H9 (cell line): ENCODE measurements at regions not wholly inside any gene's neighbourhood (a gene's known extent, or its start where the extent isn't known, plus 50 kb on each side); places are given as distances from the start of the nearest gene placed in this dataset.

Experiments
- DNase-seq: peaks from one replicate; pipeline ENCODE4 v3.0.0-alpha.2; 2017
- H2AFZ ChIP-seq: one replicate; pipeline ENCODE4 v1.6.1; 2013; ENCODE audit warnings: mild to moderate bottlenecking, low read length, control low read depth, moderate library complexity
- H2AK5ac ChIP-seq: 2 replicates; pipeline ENCODE4 v1.6.1; 2013; ENCODE audit warnings: low read length, control low read depth, mixed read lengths; ENCODE audit not compliant: insufficient read length
- H2BK120ac ChIP-seq: one replicate; pipeline ENCODE4 v1.6.1; 2013; ENCODE audit warnings: low read depth, mild to moderate bottlenecking, low read length, control low read depth, inconsistent platforms; ENCODE audit not compliant: poor library complexity, severe bottlenecking
- H2BK12ac ChIP-seq: 2 replicates; pipeline ENCODE4 v1.6.1; 2013; ENCODE audit warnings: low read length, control low read depth, mixed read lengths, low read depth; ENCODE audit not compliant: insufficient read length
- H2BK15ac ChIP-seq: 2 replicates; pipeline ENCODE4 v1.6.1; 2013; ENCODE audit warnings: low read depth, low read length, control low read depth
- H2BK20ac ChIP-seq: one replicate; pipeline ENCODE4 v1.6.1; 2013; ENCODE audit warnings: low read depth, mild to moderate bottlenecking, low read length, control low read depth, inconsistent platforms; ENCODE audit not compliant: poor library complexity, severe bottlenecking
- H2BK5ac ChIP-seq: 2 replicates; pipeline ENCODE4 v1.6.1; 2013; ENCODE audit warnings: low read length, control low read depth, mixed read lengths; ENCODE audit not compliant: insufficient read length
- H3K14ac ChIP-seq: 2 replicates; pipeline ENCODE4 v1.6.1; 2013; ENCODE audit warnings: low read length, control low read depth; ENCODE audit not compliant: insufficient read depth
- H3K18ac ChIP-seq: 2 replicates; pipeline ENCODE4 v1.6.1; 2013; ENCODE audit warnings: low read depth, mild to moderate bottlenecking, mixed read lengths, low read length, control low read depth; ENCODE audit not compliant: insufficient read length
- H3K23ac ChIP-seq: 2 replicates; pipeline ENCODE4 v1.6.1; 2013; ENCODE audit warnings: low read length, control low read depth, mixed read lengths, low read depth; ENCODE audit not compliant: insufficient read length
- H3K23me2 ChIP-seq: 2 replicates; pipeline ENCODE4 v1.6.1; 2013; ENCODE audit warnings: low read depth, mild to moderate bottlenecking, mixed read lengths, low read length, control low read depth; ENCODE audit not compliant: insufficient read length, poor library complexity, severe bottlenecking
- H3K27ac ChIP-seq: 2 replicates; pipeline ENCODE4 v1.5.1; 2013; ENCODE audit warnings: low read length, control low read depth, mixed read lengths, low read depth; ENCODE audit not compliant: insufficient read length
- H3K27me3 ChIP-seq: 2 replicates; pipeline ENCODE4 v1.6.1; 2013; ENCODE audit warnings: low read length, control low read depth, inconsistent platforms; ENCODE audit not compliant: insufficient read depth
- H3K4ac ChIP-seq: 2 replicates; pipeline ENCODE4 v1.6.1; 2013; ENCODE audit warnings: low read depth, mild to moderate bottlenecking, control low read depth, inconsistent platforms, low read length, moderate library complexity
- H3K4me1 ChIP-seq: 2 replicates; pipeline ENCODE4 v1.6.1; 2013; ENCODE audit warnings: low read length, control low read depth, inconsistent platforms; ENCODE audit not compliant: insufficient read depth
- H3K4me2 ChIP-seq: 2 replicates; pipeline ENCODE4 v1.6.1; 2013; ENCODE audit warnings: low read length, control low read depth, mixed read lengths; ENCODE audit not compliant: insufficient read length, insufficient read depth
- H3K56ac ChIP-seq: 2 replicates; pipeline ENCODE4 v1.6.1; 2013; ENCODE audit warnings: low read depth, mild to moderate bottlenecking, mixed read lengths, low read length, control low read depth; ENCODE audit not compliant: insufficient read length
- H3K79me1 ChIP-seq: 2 replicates; pipeline ENCODE4 v1.6.1; 2013; ENCODE audit warnings: low read depth, mild to moderate bottlenecking, moderate library complexity, low read length, control low read depth, inconsistent platforms; ENCODE audit not compliant: insufficient read depth, poor library complexity, severe bottlenecking
- H3K79me2 ChIP-seq: 2 replicates; pipeline ENCODE4 v1.6.1; 2013; ENCODE audit warnings: low read length, control low read depth, inconsistent platforms; ENCODE audit not compliant: insufficient read depth
- H3K9ac ChIP-seq: 2 replicates; pipeline ENCODE4 v1.6.1; 2013; ENCODE audit warnings: low read length, control low read depth, mixed read lengths; ENCODE audit not compliant: insufficient read length; ENCODE audit errors: extremely low read depth
- H3K9me3 ChIP-seq: one replicate; pipeline ENCODE4 v1.6.1; 2013; ENCODE audit warnings: low read depth, low read length, inconsistent platforms; ENCODE audit not compliant: control insufficient read depth
- H3T11ph ChIP-seq: one replicate; pipeline ENCODE4 v1.6.1; 2013; ENCODE audit warnings: mild to moderate bottlenecking, low read length, control low read depth, inconsistent platforms
- H4K20me1 ChIP-seq: one replicate; pipeline ENCODE4 v1.6.1; 2013; ENCODE audit not compliant: control insufficient read depth, insufficient read length, insufficient read depth
- H4K5ac ChIP-seq: 2 replicates; pipeline ENCODE4 v1.6.1; 2013; ENCODE audit warnings: low read depth, mild to moderate bottlenecking, mixed read lengths, low read length, control low read depth; ENCODE audit not compliant: insufficient read length
- H4K8ac ChIP-seq: replicated peaks from 2 replicates; pipeline ENCODE4 v1.6.1; 2013; ENCODE audit warnings: low read length, control low read depth, mixed read lengths, low read depth; ENCODE audit not compliant: insufficient read length
- H4K91ac ChIP-seq: 2 replicates; pipeline ENCODE4 v1.6.1; 2013; ENCODE audit warnings: low read depth, mild to moderate bottlenecking, moderate library complexity, mixed read lengths, low read length, control low read depth; ENCODE audit not compliant: insufficient read length
- H3K27ac Mint-ChIP-seq, 3 experiments: 2 replicates in 2 of 3; 3 replicates in 1 of 3; pipeline ENCODE4 v1.8.0; 2020 to 2021; ENCODE audit warnings: mixed read lengths in 3 of 3, mild to moderate bottlenecking in 1 of 3, moderate library complexity in 1 of 3
- H3K27me3 Mint-ChIP-seq: 2 replicates; pipeline ENCODE4 v1.8.0; 2021; ENCODE audit warnings: low read depth, mild to moderate bottlenecking, moderate library complexity, mixed read lengths
- H3K36me3 Mint-ChIP-seq, 3 experiments: 2 replicates in 2 of 3; 3 replicates in 1 of 3; pipeline ENCODE4 v1.8.0; 2020 to 2021; ENCODE audit warnings: low read depth in 3 of 3, mixed read lengths in 3 of 3; ENCODE audit not compliant: insufficient read depth in 1 of 3
- H3K4me1 Mint-ChIP-seq, 2 experiments: 2 replicates each; pipeline ENCODE4 v1.8.0; 2020; ENCODE audit warnings: mixed read lengths in 2 of 2
- H3K4me3 Mint-ChIP-seq, 2 experiments: 2 replicates in 1 of 2; 3 replicates in 1 of 2; pipeline ENCODE4 v1.8.0; 2020 to 2021; ENCODE audit warnings: mild to moderate bottlenecking in 2 of 2, mixed read lengths in 2 of 2, moderate library complexity in 1 of 2
- H3K9me3 Mint-ChIP-seq, 2 experiments: 2 replicates in 1 of 2; 3 replicates in 1 of 2; pipeline ENCODE4 v1.8.0; 2020; ENCODE audit warnings: mild to moderate bottlenecking in 2 of 2, mixed read lengths in 2 of 2, moderate library complexity in 1 of 2
- WGBS: extraction: QIAGEN DNeasy Blood & Tissue Kit; methylation state at CpG from one replicate; pipeline ENCODE4 v1.1.7; 2013; ENCODE audit warnings: missing lambda C conversion rate, low lambda C conversion rate, mixed read lengths; ENCODE audit not compliant: insufficient read length; ENCODE audit errors: extremely low coverage; 5-methylcytosine and 5-hydroxymethylcytosine counted together
- TF ChIP-seq, protein P1 (sequence below): fragments of 200-600 bp; sonication (generic); conservative IDR thresholded peaks from 3 replicates; pipeline ENCODE4 v1.8.0; 2021; ENCODE audit warnings: antibody characterized with exemption, mild to moderate bottlenecking

DNA sequence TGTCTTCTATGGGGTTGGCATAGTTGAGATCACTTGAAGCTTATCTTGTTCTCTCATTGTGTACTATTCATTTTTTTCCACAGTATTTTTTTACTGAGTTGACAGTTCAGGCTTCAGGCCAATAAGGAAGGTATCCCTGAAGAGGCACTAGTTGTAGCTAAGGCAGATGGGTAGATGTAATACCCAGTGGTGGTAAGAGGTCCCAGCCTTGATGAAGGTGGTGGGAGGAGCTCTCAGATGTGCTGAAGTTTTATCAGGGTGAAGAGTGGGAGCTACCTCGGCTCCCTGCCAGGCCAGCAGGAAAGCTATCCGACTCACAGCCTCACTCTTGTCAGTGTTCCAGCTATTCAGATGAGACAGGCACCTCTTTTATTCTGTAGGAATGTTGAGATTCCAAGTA, 87.7 kb upstream of the UFL1 start:
- no peak overlapping the region for H3K56ac ChIP-seq
- no peaks in the 10 kb centered on the region for H3K4me1 ChIP-seq
- no peak overlapping the region for H3K18ac ChIP-seq
- no peak for DNase-seq
- H2BK12ac ChIP-seq, result no peak overlapping the region
- H3K36me3 Mint-ChIP-seq, result peaks cover 0 to 9% (median 3%) of the 10 kb centered on the region in 3 experiments; a peak in 2 of 7 replicates
- no peaks in the 10 kb centered on the region for H3K27me3 ChIP-seq
- H3K4me2 ChIP-seq, result no peak overlapping the region
- no peak overlapping the region for H4K8ac ChIP-seq
- H3K27me3 Mint-ChIP-seq, result no peaks in the 10 kb centered on the region; the same call in 1 of the 2 replicates
- no peak overlapping the region for H4K5ac ChIP-seq
- TF ChIP-seq, protein P1, sequence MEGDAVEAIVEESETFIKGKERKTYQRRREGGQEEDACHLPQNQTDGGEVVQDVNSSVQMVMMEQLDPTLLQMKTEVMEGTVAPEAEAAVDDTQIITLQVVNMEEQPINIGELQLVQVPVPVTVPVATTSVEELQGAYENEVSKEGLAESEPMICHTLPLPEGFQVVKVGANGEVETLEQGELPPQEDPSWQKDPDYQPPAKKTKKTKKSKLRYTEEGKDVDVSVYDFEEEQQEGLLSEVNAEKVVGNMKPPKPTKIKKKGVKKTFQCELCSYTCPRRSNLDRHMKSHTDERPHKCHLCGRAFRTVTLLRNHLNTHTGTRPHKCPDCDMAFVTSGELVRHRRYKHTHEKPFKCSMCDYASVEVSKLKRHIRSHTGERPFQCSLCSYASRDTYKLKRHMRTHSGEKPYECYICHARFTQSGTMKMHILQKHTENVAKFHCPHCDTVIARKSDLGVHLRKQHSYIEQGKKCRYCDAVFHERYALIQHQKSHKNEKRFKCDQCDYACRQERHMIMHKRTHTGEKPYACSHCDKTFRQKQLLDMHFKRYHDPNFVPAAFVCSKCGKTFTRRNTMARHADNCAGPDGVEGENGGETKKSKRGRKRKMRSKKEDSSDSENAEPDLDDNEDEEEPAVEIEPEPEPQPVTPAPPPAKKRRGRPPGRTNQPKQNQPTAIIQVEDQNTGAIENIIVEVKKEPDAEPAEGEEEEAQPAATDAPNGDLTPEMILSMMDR, result no peak
- H3K23ac ChIP-seq, result no peak overlapping the region
- H2BK5ac ChIP-seq, result no peak overlapping the region
- no peak overlapping the region for H3K14ac ChIP-seq
- H2AK5ac ChIP-seq, result no peak overlapping the region
- H3K79me2 ChIP-seq, result no peaks in the 10 kb centered on the region
- no peak overlapping the region for H2BK20ac ChIP-seq
- H3K9ac ChIP-seq, result no peak overlapping the region
- H4K91ac ChIP-seq, result no peak overlapping the region
- no peaks in the 10 kb centered on the region for H3K4me1 Mint-ChIP-seq
- no peaks in the 10 kb centered on the region for H3K23me2 ChIP-seq
- no peaks in the 10 kb centered on the region for H4K20me1 ChIP-seq
- no peak overlapping the region for H3K4me3 Mint-ChIP-seq
- H2AFZ ChIP-seq, result no peak overlapping the region
- no peaks in the 10 kb centered on the region for H3K9me3 ChIP-seq
- H3K9me3 Mint-ChIP-seq, result peaks cover 2 to 9% of the 10 kb centered on the region in 2 experiments; a peak in 2 of 5 replicates
- H3K27ac ChIP-seq, result no peak overlapping the region
- H3T11ph ChIP-seq, result no peak overlapping the region
- WGBS, result no CpG with 5 or more reads among the region's 2 CpGs
- H2BK120ac ChIP-seq, result no peak overlapping the region
- no peaks in the 10 kb centered on the region for H3K79me1 ChIP-seq
- H3K4ac ChIP-seq, result no peak overlapping the region
- H3K27ac Mint-ChIP-seq, result no peak overlapping the region; a peak in 1 of 7 replicates
- H2BK15ac ChIP-seq, result no peak overlapping the region
